ENCODE measurements at regions not wholly inside any gene's neighbourhood (a gene's known extent, or its start where the extent isn't known, plus 50 kb on each side); places are given as distances from the start of the nearest gene placed in this dataset.

DNA sequence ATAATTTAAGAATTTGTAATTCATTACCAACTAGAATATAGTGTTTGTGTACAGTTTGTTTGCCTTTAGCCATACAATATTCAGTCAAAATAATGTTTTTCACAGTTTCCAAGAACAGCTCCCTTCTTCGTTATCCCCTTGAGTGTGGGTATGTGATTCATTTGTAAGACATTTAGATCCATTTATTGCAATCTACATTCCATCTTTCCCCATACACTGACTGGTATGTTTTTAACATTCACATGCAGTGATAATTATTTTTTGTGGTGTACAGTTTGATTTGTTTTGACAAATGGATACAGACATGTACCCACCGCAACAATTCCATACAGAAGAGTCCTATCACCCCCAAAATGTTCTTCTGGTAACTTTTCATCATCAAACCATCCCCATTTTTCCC, 589.1 kb upstream of the ADAMTS5 start (continued):
- TF ChIP-seq, protein P1, sequence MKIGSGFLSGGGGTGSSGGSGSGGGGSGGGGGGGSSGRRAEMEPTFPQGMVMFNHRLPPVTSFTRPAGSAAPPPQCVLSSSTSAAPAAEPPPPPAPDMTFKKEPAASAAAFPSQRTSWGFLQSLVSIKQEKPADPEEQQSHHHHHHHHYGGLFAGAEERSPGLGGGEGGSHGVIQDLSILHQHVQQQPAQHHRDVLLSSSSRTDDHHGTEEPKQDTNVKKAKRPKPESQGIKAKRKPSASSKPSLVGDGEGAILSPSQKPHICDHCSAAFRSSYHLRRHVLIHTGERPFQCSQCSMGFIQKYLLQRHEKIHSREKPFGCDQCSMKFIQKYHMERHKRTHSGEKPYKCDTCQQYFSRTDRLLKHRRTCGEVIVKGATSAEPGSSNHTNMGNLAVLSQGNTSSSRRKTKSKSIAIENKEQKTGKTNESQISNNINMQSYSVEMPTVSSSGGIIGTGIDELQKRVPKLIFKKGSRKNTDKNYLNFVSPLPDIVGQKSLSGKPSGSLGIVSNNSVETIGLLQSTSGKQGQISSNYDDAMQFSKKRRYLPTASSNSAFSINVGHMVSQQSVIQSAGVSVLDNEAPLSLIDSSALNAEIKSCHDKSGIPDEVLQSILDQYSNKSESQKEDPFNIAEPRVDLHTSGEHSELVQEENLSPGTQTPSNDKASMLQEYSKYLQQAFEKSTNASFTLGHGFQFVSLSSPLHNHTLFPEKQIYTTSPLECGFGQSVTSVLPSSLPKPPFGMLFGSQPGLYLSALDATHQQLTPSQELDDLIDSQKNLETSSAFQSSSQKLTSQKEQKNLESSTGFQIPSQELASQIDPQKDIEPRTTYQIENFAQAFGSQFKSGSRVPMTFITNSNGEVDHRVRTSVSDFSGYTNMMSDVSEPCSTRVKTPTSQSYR (CRISPR knock-in tag; IDR thresholded peaks at IDR 0.05): no peak
- no peak for TF ChIP-seq FOXP1 (CRISPR knock-in tag; IDR thresholded peaks at IDR 0.05; ENCODE audit: borderline replicate concordance)
- TF ChIP-seq PRRX2 (CRISPR knock-in tag; IDR thresholded peaks at IDR 0.05): no peak
- TF ChIP-seq MAX (CRISPR knock-in tag; IDR thresholded peaks at IDR 0.05): no peak
- no peak for TF ChIP-seq TEAD1 (CRISPR knock-in tag; IDR thresholded peaks at IDR 0.05)
- no peak for TF ChIP-seq GRHL2 (CRISPR knock-in tag; IDR thresholded peaks at IDR 0.05; ENCODE audit: insufficient replicate concordance, severe bottlenecking)
- TF ChIP-seq ETV6 (CRISPR knock-in tag; IDR thresholded peaks at IDR 0.05): no peak
- no peak for TF ChIP-seq ZNF121 (CRISPR knock-in tag; IDR thresholded peaks at IDR 0.05)
- TF ChIP-seq, protein P2, sequence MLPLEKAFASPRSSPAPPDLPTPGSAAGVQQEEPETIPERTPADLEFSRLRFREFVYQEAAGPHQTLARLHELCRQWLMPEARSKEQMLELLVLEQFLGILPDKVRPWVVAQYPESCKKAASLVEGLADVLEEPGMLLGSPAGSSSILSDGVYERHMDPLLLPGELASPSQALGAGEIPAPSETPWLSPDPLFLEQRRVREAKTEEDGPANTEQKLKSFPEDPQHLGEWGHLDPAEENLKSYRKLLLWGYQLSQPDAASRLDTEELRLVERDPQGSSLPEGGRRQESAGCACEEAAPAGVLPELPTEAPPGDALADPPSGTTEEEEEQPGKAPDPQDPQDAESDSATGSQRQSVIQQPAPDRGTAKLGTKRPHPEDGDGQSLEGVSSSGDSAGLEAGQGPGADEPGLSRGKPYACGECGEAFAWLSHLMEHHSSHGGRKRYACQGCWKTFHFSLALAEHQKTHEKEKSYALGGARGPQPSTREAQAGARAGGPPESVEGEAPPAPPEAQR (CRISPR knock-in tag; IDR thresholded peaks at IDR 0.05): no peak
- TF ChIP-seq, protein P3, sequence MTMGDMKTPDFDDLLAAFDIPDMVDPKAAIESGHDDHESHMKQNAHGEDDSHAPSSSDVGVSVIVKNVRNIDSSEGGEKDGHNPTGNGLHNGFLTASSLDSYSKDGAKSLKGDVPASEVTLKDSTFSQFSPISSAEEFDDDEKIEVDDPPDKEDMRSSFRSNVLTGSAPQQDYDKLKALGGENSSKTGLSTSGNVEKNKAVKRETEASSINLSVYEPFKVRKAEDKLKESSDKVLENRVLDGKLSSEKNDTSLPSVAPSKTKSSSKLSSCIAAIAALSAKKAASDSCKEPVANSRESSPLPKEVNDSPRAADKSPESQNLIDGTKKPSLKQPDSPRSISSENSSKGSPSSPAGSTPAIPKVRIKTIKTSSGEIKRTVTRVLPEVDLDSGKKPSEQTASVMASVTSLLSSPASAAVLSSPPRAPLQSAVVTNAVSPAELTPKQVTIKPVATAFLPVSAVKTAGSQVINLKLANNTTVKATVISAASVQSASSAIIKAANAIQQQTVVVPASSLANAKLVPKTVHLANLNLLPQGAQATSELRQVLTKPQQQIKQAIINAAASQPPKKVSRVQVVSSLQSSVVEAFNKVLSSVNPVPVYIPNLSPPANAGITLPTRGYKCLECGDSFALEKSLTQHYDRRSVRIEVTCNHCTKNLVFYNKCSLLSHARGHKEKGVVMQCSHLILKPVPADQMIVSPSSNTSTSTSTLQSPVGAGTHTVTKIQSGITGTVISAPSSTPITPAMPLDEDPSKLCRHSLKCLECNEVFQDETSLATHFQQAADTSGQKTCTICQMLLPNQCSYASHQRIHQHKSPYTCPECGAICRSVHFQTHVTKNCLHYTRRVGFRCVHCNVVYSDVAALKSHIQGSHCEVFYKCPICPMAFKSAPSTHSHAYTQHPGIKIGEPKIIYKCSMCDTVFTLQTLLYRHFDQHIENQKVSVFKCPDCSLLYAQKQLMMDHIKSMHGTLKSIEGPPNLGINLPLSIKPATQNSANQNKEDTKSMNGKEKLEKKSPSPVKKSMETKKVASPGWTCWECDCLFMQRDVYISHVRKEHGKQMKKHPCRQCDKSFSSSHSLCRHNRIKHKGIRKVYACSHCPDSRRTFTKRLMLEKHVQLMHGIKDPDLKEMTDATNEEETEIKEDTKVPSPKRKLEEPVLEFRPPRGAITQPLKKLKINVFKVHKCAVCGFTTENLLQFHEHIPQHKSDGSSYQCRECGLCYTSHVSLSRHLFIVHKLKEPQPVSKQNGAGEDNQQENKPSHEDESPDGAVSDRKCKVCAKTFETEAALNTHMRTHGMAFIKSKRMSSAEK (CRISPR knock-in tag; IDR thresholded peaks at IDR 0.05; ENCODE audit: borderline replicate concordance): no peak
- no peak for TF ChIP-seq ZNF317 (CRISPR knock-in tag; IDR thresholded peaks at IDR 0.05; ENCODE audit: borderline replicate concordance, low read depth)
- TF ChIP-seq, protein P4, sequence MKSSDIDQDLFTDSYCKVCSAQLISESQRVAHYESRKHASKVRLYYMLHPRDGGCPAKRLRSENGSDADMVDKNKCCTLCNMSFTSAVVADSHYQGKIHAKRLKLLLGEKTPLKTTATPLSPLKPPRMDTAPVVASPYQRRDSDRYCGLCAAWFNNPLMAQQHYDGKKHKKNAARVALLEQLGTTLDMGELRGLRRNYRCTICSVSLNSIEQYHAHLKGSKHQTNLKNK (CRISPR knock-in tag; IDR thresholded peaks at IDR 0.05): no peak
- TF ChIP-seq ZBTB43 (CRISPR knock-in tag; IDR thresholded peaks at IDR 0.05): no peak
- TF ChIP-seq FOXK1 (CRISPR knock-in tag; IDR thresholded peaks at IDR 0.05): no peak

DNA sequence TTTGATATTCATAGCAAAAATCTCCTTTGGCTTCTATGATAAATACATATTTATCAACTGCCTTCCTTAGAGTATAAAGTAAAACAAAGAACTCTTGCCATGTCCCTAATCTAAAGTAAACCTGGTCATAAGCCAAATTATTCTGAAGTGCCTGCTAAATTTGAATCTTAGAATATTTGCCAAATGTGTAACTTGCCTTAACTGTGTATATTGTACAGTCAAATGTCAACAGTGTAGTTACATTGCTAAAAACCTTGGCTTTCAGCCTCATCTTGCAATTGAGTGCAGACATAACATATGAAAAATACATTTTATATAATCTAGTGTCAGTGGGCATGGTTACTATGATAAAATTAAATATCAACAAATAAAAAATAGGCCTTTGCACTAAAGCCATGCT, 583.4 kb upstream of the ADAMTS5 start:
- no peak overlapping the region for H3K27ac Mint-ChIP-seq
- H3K36me3 Mint-ChIP-seq: peaks cover 24% of the 10 kb centered on the region
- peaks cover 33% of the 10 kb centered on the region for H3K9me3 Mint-ChIP-seq
- ChIA-PET POLR2A (no interaction called here), CTCF (no interaction called here)
- ATAC-seq: no peak
- H3K4me1 Mint-ChIP-seq: no peaks in the 10 kb centered on the region
- DNase-seq (ENCODE audit: low spot score): no peak
- TF ChIP-seq EMX1 (CRISPR knock-in tag; IDR thresholded peaks at IDR 0.05): no peak
- no peak for TF ChIP-seq KAT7 (CRISPR knock-in tag; IDR thresholded peaks at IDR 0.05; ENCODE audit: borderline replicate concordance)
- TF ChIP-seq, protein P5, sequence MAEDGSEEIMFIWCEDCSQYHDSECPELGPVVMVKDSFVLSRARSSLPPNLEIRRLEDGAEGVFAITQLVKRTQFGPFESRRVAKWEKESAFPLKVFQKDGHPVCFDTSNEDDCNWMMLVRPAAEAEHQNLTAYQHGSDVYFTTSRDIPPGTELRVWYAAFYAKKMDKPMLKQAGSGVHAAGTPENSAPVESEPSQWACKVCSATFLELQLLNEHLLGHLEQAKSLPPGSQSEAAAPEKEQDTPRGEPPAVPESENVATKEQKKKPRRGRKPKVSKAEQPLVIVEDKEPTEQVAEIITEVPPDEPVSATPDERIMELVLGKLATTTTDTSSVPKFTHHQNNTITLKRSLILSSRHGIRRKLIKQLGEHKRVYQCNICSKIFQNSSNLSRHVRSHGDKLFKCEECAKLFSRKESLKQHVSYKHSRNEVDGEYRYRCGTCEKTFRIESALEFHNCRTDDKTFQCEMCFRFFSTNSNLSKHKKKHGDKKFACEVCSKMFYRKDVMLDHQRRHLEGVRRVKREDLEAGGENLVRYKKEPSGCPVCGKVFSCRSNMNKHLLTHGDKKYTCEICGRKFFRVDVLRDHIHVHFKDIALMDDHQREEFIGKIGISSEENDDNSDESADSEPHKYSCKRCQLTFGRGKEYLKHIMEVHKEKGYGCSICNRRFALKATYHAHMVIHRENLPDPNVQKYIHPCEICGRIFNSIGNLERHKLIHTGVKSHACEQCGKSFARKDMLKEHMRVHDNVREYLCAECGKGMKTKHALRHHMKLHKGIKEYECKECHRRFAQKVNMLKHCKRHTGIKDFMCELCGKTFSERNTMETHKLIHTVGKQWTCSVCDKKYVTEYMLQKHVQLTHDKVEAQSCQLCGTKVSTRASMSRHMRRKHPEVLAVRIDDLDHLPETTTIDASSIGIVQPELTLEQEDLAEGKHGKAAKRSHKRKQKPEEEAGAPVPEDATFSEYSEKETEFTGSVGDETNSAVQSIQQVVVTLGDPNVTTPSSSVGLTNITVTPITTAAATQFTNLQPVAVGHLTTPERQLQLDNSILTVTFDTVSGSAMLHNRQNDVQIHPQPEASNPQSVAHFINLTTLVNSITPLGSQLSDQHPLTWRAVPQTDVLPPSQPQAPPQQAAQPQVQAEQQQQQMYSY (CRISPR knock-in tag; IDR thresholded peaks at IDR 0.05): no peak
- TF ChIP-seq, protein P4 (CRISPR knock-in tag; IDR thresholded peaks at IDR 0.05): no peak
- TF ChIP-seq, protein P6, sequence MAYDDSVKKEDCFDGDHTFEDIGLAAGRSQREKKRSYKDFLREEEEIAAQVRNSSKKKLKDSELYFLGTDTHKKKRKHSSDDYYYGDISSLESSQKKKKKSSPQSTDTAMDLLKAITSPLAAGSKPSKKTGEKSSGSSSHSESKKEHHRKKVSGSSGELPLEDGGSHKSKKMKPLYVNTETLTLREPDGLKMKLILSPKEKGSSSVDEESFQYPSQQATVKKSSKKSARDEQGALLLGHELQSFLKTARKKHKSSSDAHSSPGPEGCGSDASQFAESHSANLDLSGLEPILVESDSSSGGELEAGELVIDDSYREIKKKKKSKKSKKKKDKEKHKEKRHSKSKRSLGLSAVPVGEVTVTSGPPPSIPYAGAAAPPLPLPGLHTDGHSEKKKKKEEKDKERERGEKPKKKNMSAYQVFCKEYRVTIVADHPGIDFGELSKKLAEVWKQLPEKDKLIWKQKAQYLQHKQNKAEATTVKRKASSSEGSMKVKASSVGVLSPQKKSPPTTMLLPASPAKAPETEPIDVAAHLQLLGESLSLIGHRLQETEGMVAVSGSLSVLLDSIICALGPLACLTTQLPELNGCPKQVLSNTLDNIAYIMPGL (CRISPR knock-in tag; IDR thresholded peaks at IDR 0.05): no peak
- H3K27me3 Mint-ChIP-seq (ENCODE audit: low read depth): no peaks in the 10 kb centered on the region
- no peak overlapping the region for H3K4me3 Mint-ChIP-seq
